GM21381 (cell line): ENCODE measurements at regions not wholly inside any gene's neighbourhood (a gene's known extent, or its start where the extent isn't known, plus 50 kb on each side); places are given as distances from the start of the nearest gene placed in this dataset.
"Not testable (repeated sequence)": the region's sequence is repeated elsewhere in the genome, so short reads cannot be mapped to it uniquely, and the experiment has no call there.

Source experiments
- ATAC-seq: cut with Tn5 transposase; IDR thresholded peaks from one replicate; pipeline ENCODE4 v1.9.1; 2021; ENCODE audit warnings: mild to moderate bottlenecking, moderate library complexity; ENCODE audit not compliant: unreplicated experiment

GRCh38 chr3:16768014-16768413 lies 116.7 kb upstream of the PLCL2 start:
- ATAC-seq, result no peak

- ATAC-seq, result no peak
These were observed 115.8 kb upstream of the PLCL2 start for GRCh38 chr3:16768956-16769355.

- no peak for ATAC-seq
These were observed 115.2 kb upstream of the PLCL2 start for GRCh38 chr3:16769525-16769924.

- ATAC-seq, result no peak
These were observed 114.7 kb upstream of the PLCL2 start for GRCh38 chr3:16770021-16770420.

GRCh38 chr3:16770792-16771191 lies 114.0 kb upstream of the PLCL2 start:
- ATAC-seq, result no peak

GRCh38 chr3:16773594-16773993 lies 111.2 kb upstream of the PLCL2 start:
- not testable (repeated sequence) for ATAC-seq

GRCh38 chr3:16774536-16774935 lies 110.2 kb upstream of the PLCL2 start:
- not testable (repeated sequence) for ATAC-seq

GRCh38 chr3:16784973-16785372 lies 99.8 kb upstream of the PLCL2 start:
- ATAC-seq, result no peak

- no peak for ATAC-seq
These were observed 99.3 kb upstream of the PLCL2 start for GRCh38 chr3:16785465-16785864.

GRCh38 chr3:16788440-16789056 lies 96.2 kb upstream of the PLCL2 start:
- no peak for ATAC-seq

- ATAC-seq, result no peak
These were observed 95.2 kb upstream of the PLCL2 start for GRCh38 chr3:16789344-16790120.

- ATAC-seq, result no peak
These were observed 94.0 kb upstream of the PLCL2 start for GRCh38 chr3:16790432-16791400.

GRCh38 chr3:16793321-16793720 lies 91.4 kb upstream of the PLCL2 start:
- no peak for ATAC-seq

- ATAC-seq, result no peak
These were observed 90.5 kb upstream of the PLCL2 start for GRCh38 chr3:16794257-16794656.

GRCh38 chr3:16795581-16795980 lies 89.2 kb upstream of the PLCL2 start:
- no peak for ATAC-seq

GRCh38 chr3:16797831-16798230 lies 86.9 kb upstream of the PLCL2 start:
- no peak for ATAC-seq

GRCh38 chr3:16798738-16799137 lies 86.0 kb upstream of the PLCL2 start:
- ATAC-seq, result no peak

GRCh38 chr3:16800361-16800760 lies 84.4 kb upstream of the PLCL2 start:
- no peak for ATAC-seq

GRCh38 chr3:16801223-16801622 lies 83.5 kb upstream of the PLCL2 start:
- no peak for ATAC-seq

GRCh38 chr3:16801698-16802097 lies 83.1 kb upstream of the PLCL2 start:
- ATAC-seq, result no peak

- ATAC-seq, result no peak
These were observed 82.4 kb upstream of the PLCL2 start for GRCh38 chr3:16802389-16802788.
